Heart left ventricle (tissue), 16 donors: ENCODE measurements at regions not wholly inside any gene's neighbourhood (a gene's known extent, or its start where the extent isn't known, plus 50 kb on each side); places are given as distances from the start of the nearest gene placed in this dataset.

Source experiments
- ATAC-seq, 4 donors: fragments of 200-7000 bp; cut with Tn5 transposase; one replicate each; pipeline ENCODE4 v1.9.1; 2020 to 2022; ENCODE audit warnings: moderate library complexity in 4 of 4, mild to moderate bottlenecking in 3 of 4, moderate number of reproducible peaks in 1 of 4
- DNase-seq, 5 donors: peaks; one replicate each; pipeline ENCODE4 v3.0.0-alpha.2; 2020
- H3K27ac ChIP-seq, 12 donors: fragments of 200-600 bp; sonication (generic) in 4 of 12; one replicate each; pipeline versions ENCODE4 v1.5.0 to v1.8.0; 2016 to 2022; ENCODE audit warnings: mild to moderate bottlenecking in 2 of 12
- H3K27me3 ChIP-seq, 9 donors: fragments of 200-600 bp; sonication (generic) in 2 of 9; one replicate each; pipeline versions ENCODE4 v1.5.1 to v1.8.0; 2016 to 2022; ENCODE audit warnings: mild to moderate bottlenecking in 3 of 9
- H3K36me3 ChIP-seq, 9 donors: fragments of 200-600 bp; sonication (generic) in 2 of 9; one replicate each; pipeline versions ENCODE4 v1.5.0 to v1.8.0; 2018 to 2022; ENCODE audit warnings: mild to moderate bottlenecking in 2 of 9
- H3K4me1 ChIP-seq, 12 donors: fragments of 200-600 bp; sonication (generic) in 4 of 12; one replicate each; pipeline versions ENCODE4 v1.5.0 to v1.8.0; 2016 to 2022; ENCODE audit warnings: mild to moderate bottlenecking in 3 of 12
- H3K4me3 ChIP-seq, 12 donors: fragments of 200-600 bp; sonication (generic) in 4 of 12; one replicate each; pipeline versions ENCODE4 v1.5.0 to v1.8.0; 2017 to 2022; ENCODE audit warnings: mild to moderate bottlenecking in 9 of 12, moderate library complexity in 4 of 12
- H3K9me3 ChIP-seq, 12 donors: fragments of 200-600 bp; sonication (generic) in 4 of 12; one replicate each; pipeline versions ENCODE4 v1.5.0 to v1.8.0; 2016 to 2022; ENCODE audit warnings: mild to moderate bottlenecking in 1 of 12
- POLR2A ChIP-seq, 2 donors: fragments of 450-650 bp; IDR thresholded peaks; one replicate each; pipeline ENCODE4 v1.6.1; 2017; ENCODE audit warnings: antibody characterized with exemption in 2 of 2, mild to moderate bottlenecking in 2 of 2, moderate library complexity in 2 of 2
- WGBS, 4 donors: extraction: QIAGEN DNeasy Blood & Tissue Kit in 2 of 4; methylation state at CpG; one replicate each; pipeline versions ENCODE4 v1.1.5 to v1.1.7; 2013 to 2018; 5-methylcytosine and 5-hydroxymethylcytosine counted together
- intact Hi-C, 10 donors: fragments of 100-400 bp; cut with DNase I; formaldehyde crosslinking; loops; one replicate each; pipeline versions ENCODE4 v1.11.1 to v1.14.2; 2022
- TF ChIP-seq, protein P1 (sequence below), 12 donors: fragments of 200-600 bp; sonication (generic) in 4 of 12; IDR thresholded peaks; one replicate each; pipeline versions ENCODE4 v1.5.0 to v1.8.0; 2018 to 2022; ENCODE audit warnings: antibody characterized with exemption in 12 of 12, mild to moderate bottlenecking in 5 of 12
- donor health status: ischemic (EF 13 %, LVEDD 7.1; RV severe dilation, severe dysfunction).
- donor health status: healthy with polysubstance abuse.
- donor health status: DM: no; HTN: yes; CAD: no.
- donor health status: DM: no; HTN: no; CAD: no.
- donor health status: ischemic (EF 25% LVEDD 6.9; RV normal size, moderate dysfunction).
- donor health status: ischemic (EF 25% LVEDD 5.7; RV mildly dilated, moderate dysfunction).
- donor health status: healthy.
- donor health status: DM: yes; HTN: yes; CAD: no.
- donor health status: ischemic (EF 35%, LVEDD 5.7; RV mildly dilated, moderate dysfunction).
- donor health status: nonischemic (EF 11% LVEDD 7.7; RV severe dilation, severe dysfunction).
- donor health status: DM: yes; HTN: yes; CAD: no.
- donor health status: PGD.
- donor health status: ischemic (EF 29% LVEDD 5.4; RV normal size, mild dysfunction).
- donor health status: nonischemic (EF 23%, LVEDD 6.1; RV moderate dilation, normal function).

DNA sequence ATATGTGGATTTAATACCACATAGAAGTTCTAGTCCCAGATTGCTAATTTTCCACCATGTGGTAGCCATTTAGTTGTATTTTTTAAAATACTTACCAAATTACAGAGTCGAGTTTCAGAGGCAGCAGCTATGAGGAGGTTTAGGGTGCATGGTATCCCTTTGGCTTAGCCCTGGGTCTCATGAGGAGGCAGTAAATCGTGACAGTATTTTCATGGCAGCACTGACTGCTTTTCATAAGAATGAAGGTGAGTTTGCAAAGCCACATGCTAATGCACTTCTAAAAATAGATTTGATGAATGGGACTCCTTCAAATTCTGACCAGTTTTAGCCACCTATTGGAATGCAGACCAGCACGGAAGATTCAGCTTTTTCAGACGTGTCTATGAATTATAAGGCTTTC, 114.0 kb upstream of the FRG1 start:
- 51 to 54% (median 53%) methylated on average over 4 of the region's 4 CpGs for WGBS, 4 donors
- ATAC-seq: no peak
- Histone ChIP-seq H3K27ac (no peak overlapping the region), H3K4me3 (no peak overlapping the region), H3K9me3 (no peaks in the 10 kb centered on the region), H3K36me3 (no peaks in the 10 kb centered on the region), H3K27me3 (no peaks in the 10 kb centered on the region), H3K4me1 (peaks cover 0 to 3% (median 0%) of the 10 kb centered on the region in 12 donors)
- intact Hi-C loops: no loop called here
- TF ChIP-seq, protein P1, sequence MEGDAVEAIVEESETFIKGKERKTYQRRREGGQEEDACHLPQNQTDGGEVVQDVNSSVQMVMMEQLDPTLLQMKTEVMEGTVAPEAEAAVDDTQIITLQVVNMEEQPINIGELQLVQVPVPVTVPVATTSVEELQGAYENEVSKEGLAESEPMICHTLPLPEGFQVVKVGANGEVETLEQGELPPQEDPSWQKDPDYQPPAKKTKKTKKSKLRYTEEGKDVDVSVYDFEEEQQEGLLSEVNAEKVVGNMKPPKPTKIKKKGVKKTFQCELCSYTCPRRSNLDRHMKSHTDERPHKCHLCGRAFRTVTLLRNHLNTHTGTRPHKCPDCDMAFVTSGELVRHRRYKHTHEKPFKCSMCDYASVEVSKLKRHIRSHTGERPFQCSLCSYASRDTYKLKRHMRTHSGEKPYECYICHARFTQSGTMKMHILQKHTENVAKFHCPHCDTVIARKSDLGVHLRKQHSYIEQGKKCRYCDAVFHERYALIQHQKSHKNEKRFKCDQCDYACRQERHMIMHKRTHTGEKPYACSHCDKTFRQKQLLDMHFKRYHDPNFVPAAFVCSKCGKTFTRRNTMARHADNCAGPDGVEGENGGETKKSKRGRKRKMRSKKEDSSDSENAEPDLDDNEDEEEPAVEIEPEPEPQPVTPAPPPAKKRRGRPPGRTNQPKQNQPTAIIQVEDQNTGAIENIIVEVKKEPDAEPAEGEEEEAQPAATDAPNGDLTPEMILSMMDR (IDR thresholded peaks at IDR 0.05): no peak
- no peak for TF ChIP-seq POLR2A (IDR thresholded peaks at IDR 0.05)
- no peak for DNase-seq

DNA sequence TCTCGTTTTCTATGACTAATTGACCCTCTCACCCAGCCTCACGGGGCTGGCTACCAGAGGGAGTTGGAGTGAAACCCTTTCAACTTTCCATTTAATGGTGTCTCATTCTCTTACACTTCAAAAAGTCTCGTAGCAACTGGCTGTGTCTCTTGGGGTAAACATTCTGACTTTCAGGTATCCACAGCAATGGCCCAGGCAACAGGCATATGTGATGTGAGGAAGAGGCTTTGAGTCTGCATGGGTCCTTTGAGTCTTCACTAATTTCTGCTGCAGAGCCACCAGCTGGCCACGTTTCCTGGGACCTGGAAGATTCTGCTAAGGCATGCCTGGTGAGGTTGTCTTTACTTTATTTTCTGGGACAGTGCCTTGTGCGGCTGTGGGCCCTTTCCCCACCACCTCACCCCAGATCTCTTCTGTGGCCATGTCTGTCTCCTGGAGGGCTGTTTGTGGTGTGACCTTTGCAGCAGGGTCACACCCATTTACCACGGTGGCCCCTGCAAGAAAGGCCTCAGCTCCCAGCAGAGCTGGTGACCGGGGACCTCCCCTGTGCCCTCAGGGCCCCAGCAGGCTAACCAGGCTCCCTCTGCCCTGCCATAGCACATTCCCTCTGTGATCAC, 112.5 kb upstream of the FRG1 start:
- Histone ChIP-seq H3K27me3 (no peaks in the 10 kb centered on the region), H3K27ac (no peak overlapping the region), H3K4me1 (peaks cover 0 to 3% (median 0%) of the 10 kb centered on the region in 12 donors), H3K9me3 (no peaks in the 10 kb centered on the region), H3K4me3 (no peak overlapping the region), H3K36me3 (no peaks in the 10 kb centered on the region)
- TF ChIP-seq, protein P1 (IDR thresholded peaks at IDR 0.05): no peak
- no peak for TF ChIP-seq POLR2A (IDR thresholded peaks at IDR 0.05)
- 71 to 78% (median 77%) methylated on average over 7 of the region's 7 CpGs for WGBS, 4 donors
- ATAC-seq (no peak), DNase-seq (no peak)
- intact Hi-C loops: no loop called here

DNA sequence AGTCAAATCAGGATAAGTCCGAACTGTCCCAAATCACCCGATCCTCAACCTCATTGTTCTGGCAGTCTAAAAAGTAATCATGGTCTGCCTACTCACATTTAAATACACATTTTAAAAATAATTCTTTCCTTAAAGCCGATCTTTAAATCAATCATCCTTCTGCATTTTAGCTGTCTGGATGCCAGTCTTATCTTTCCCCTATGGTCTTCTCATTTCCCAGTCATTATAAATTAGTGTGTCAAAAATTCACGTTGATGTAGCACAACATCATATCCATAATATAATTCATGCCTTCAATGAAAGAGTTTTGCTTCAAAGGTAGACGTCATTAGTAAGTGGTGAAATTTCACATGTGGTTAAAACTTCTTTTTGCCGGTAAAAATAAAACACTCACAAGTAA, 108.1 kb upstream of the FRG1 start:
- WGBS, 4 donors: 89 to 92% (median 90%) methylated on average over 6 of the region's 6 CpGs
- DNase-seq (no peak), ATAC-seq (no peak)
- Histone ChIP-seq H3K4me1 (peaks cover 0 to 6% (median 0%) of the 10 kb centered on the region in 12 donors), H3K27me3 (no peaks in the 10 kb centered on the region), H3K4me3 (no peak overlapping the region), H3K9me3 (no peaks in the 10 kb centered on the region), H3K36me3 (no peaks in the 10 kb centered on the region), H3K27ac (no peak overlapping the region)
- intact Hi-C loops: no loop called here
- no peak for TF ChIP-seq POLR2A (IDR thresholded peaks at IDR 0.05)
- TF ChIP-seq, protein P1 (IDR thresholded peaks at IDR 0.05): no peak

DNA sequence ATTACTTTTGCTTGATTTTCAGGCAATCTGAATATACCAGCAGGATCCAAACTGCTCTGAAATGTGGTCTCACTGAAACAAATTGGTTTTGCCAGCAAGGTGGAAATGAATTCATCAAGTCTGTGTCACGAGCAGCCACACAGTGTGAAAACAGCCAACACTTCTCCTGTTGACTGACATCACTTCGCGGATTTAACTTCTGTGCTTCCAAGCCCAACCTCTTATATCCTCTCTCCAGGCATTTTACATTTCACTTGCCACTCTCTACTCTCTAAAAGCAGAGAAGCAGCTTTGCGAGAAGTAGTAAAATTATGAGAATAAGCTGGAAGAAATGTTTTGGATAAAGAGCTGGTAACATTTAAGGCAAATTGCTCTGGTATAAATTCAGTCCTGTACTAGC, 106.1 kb upstream of the FRG1 start:
- intact Hi-C loops: no loop called here
- 40 to 65% (median 48%) methylated on average over 4 of the region's 4 CpGs for WGBS, 4 donors
- peaks cover 0 to 12% (median 0%) of the 10 kb centered on the region in 12 donors for H3K4me1 ChIP-seq
- H3K4me3 ChIP-seq: no peak overlapping the region
- peak in 3 of 4 donors; percentile 35 to 73 (median 72) for ATAC-seq
- no peaks in the 10 kb centered on the region for H3K27me3 ChIP-seq
- DNase-seq: peak in 1 of 5 donors; percentile 34
- H3K9me3 ChIP-seq: no peaks in the 10 kb centered on the region
- no peak for TF ChIP-seq POLR2A (IDR thresholded peaks at IDR 0.05)
- TF ChIP-seq, protein P1 (IDR thresholded peaks at IDR 0.05): no peak
- no peaks in the 10 kb centered on the region for H3K36me3 ChIP-seq
- H3K27ac ChIP-seq: peak overlapping the region in 7 of 12 donors; percentile 17 to 78 (median 62)
